ENCODE measurements at regions not wholly inside any gene's neighbourhood (a gene's known extent, or its start where the extent isn't known, plus 50 kb on each side); places are given as distances from the start of the nearest gene placed in this dataset.
"Not testable (repeated sequence)": the region's sequence is repeated elsewhere in the genome, so short reads cannot be mapped to it uniquely, and the experiment has no call there.

- peaks cover 12% of the 10 kb centered on the region for H3K27me3 Mint-ChIP-seq (ENCODE audit: low read depth)
- H3K4me3 Mint-ChIP-seq, result no peak overlapping the region
- no peaks in the 10 kb centered on the region for H3K36me3 Mint-ChIP-seq (ENCODE audit: low read depth)
- H3K27ac Mint-ChIP-seq, result no peak overlapping the region
- no peaks in the 10 kb centered on the region for H3K9me3 Mint-ChIP-seq
- intact Hi-C loops (cut with micrococcal nuclease), result loop anchor here (1.0 to 5.0 kb wide), 3 partner anchors 160 to 576 kb away; no protein-coding TSS in a partner anchor
- DNase-seq, result peak; percentile 79
- CTCF ChIA-PET, result interaction anchor here (0.7 to 2.3 kb wide), 9 partner anchors 8 to 825 kb away, joined by 3 to 10 read pairs (median 3); no protein-coding TSS in a partner anchor
- H3K4me1 Mint-ChIP-seq (ENCODE audit: low read depth), result no peaks in the 10 kb centered on the region
Observed at GRCh38 chr14:78022059-78022458, 148.1 kb upstream of the NRXN3 start.

GRCh38 chr14:78023112-78023511 lies 147.1 kb upstream of the NRXN3 start:
- CTCF ChIA-PET, result interaction anchor here (0.7 to 2.3 kb wide), 9 partner anchors 40 to 824 kb away, joined by 3 to 10 read pairs (median 3); no protein-coding TSS in a partner anchor

DNA sequence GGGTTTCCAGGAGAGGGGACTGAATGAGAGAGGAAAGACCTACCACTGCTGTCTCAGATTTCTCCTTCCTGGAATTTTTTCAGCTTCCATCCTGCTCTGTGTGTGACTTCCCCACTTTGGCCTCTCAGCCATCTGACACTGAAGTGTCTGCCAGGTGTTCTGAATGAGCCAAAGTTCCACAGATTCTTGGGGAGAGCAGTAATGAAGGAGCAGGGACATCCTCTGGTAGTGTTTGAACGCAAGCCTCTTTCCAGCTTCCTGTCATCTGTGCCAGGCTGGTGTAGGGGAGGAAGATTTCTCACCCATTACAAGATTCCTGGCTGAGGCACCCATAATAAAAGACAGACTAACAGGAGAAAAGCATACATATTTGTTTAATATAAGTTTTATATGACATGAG lies 141.7 kb upstream of the NRXN3 start:
- DNase-seq, result no peak
- CTCF ChIA-PET, result interaction anchor here (1.4 kb wide), 1 partner anchor 12 kb away, joined by 5 read pairs; no protein-coding TSS in a partner anchor
- no peak overlapping the region for H3K27ac Mint-ChIP-seq
- H3K36me3 Mint-ChIP-seq (ENCODE audit: low read depth), result no peaks in the 10 kb centered on the region
- intact Hi-C loops (cut with micrococcal nuclease), result no loop called here
- H3K9me3 Mint-ChIP-seq, result no peaks in the 10 kb centered on the region
- H3K4me3 Mint-ChIP-seq, result no peak overlapping the region
- no peaks in the 10 kb centered on the region for H3K4me1 Mint-ChIP-seq (ENCODE audit: low read depth)
- H3K27me3 Mint-ChIP-seq (ENCODE audit: low read depth), result peaks cover 15% of the 10 kb centered on the region

More at GRCh38 chr14:78023112-78023511, 147.1 kb upstream of the NRXN3 start:
- H3K27ac Mint-ChIP-seq, result no peak overlapping the region
- H3K27me3 Mint-ChIP-seq (ENCODE audit: low read depth), result peaks cover 15% of the 10 kb centered on the region
- H3K4me3 Mint-ChIP-seq, result no peak overlapping the region
- no peaks in the 10 kb centered on the region for H3K4me1 Mint-ChIP-seq (ENCODE audit: low read depth)
- no peaks in the 10 kb centered on the region for H3K9me3 Mint-ChIP-seq
- intact Hi-C loops (cut with micrococcal nuclease), result loop anchor here (5.0 kb wide), 1 partner anchor 161 kb away; no protein-coding TSS in a partner anchor
- no peaks in the 10 kb centered on the region for H3K36me3 Mint-ChIP-seq (ENCODE audit: low read depth)
- DNase-seq, result no peak

DNA sequence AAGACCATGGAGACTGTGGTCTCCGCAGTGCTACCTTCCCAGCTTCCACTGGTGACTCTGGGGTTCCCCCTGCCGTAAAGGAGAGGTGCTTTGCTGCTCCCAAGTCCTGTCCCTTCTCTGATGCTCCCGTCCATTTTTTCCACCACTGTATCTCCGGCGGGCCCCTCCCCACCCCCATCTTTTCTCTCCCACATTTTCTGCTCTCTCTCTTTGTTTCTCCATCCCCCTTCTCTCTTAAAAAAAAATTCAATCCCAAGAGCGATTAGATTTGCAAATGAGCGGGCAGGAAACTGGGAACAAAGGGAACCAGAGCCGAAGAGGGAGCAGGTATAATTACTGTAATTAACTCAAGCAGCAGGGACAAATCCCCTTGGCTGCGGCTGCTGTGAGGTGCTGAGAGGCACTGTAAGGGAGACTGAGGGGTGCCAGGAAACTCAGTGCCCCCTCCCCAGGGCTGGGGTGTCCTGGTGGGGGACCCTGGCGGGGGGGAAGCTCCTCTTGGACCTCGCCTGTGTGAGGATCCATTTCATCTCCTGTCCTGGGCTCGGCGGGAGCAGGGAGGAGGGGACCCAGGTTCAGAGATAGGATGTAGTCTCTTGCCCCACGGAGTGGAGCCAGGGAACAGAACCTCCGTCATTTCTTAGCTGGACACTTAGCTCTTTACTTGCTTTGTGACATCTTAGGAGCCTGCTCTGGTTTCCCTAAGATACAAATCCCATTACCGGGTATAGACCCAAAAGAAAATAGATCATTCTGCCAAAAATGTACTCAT lies 140.4 kb upstream of the NRXN3 start:
- intact Hi-C loops (cut with micrococcal nuclease), result no loop called here
- H3K27ac Mint-ChIP-seq, result no peak overlapping the region
- CTCF ChIA-PET, result interaction anchor here (0.7 kb wide), 1 partner anchor 35 kb away, joined by 3 read pairs; no protein-coding TSS in a partner anchor

DNA sequence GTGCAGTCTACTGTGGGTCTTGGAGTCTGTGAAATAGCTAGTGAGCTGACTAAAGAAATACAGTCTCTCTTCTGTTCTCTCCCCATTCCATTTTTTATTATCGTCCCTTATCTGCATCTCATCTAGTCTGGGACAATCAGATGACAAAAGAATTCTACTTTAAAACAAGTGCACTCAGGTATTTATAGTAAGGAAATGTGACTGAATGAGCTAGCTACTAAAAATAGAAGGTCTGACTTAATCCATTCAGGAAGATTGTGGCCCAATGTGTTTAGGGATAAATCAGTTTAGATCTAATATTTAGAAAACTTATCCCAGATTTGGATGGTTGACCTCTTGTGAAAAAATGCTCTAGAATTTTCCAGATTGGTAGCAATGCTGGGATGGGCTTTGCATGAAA lies 126.8 kb upstream of the NRXN3 start:
- Mint-ChIP-seq H3K4me1 (ENCODE audit: low read depth) (no peaks in the 10 kb centered on the region), H3K27ac (no peak overlapping the region), H3K9me3 (no peaks in the 10 kb centered on the region), H3K36me3 (ENCODE audit: low read depth) (no peaks in the 10 kb centered on the region), H3K27me3 (ENCODE audit: low read depth) (peaks cover 20% of the 10 kb centered on the region), H3K4me3 (no peak overlapping the region)
- CTCF ChIA-PET, result no interaction called here
- intact Hi-C loops (cut with micrococcal nuclease), result no loop called here
- no peak for DNase-seq

More for the DNA sequence above, 140.4 kb upstream of the NRXN3 start:
- H3K4me1 Mint-ChIP-seq (ENCODE audit: low read depth), result no peaks in the 10 kb centered on the region
- H3K36me3 Mint-ChIP-seq (ENCODE audit: low read depth), result no peaks in the 10 kb centered on the region
- no peak overlapping the region for H3K4me3 Mint-ChIP-seq
- H3K9me3 Mint-ChIP-seq, result no peaks in the 10 kb centered on the region
- peaks cover 15% of the 10 kb centered on the region for H3K27me3 Mint-ChIP-seq (ENCODE audit: low read depth)
- no peak for DNase-seq

- Mint-ChIP-seq H3K36me3 (ENCODE audit: low read depth) (no peaks in the 10 kb centered on the region), H3K27me3 (ENCODE audit: low read depth) (peaks cover 10% of the 10 kb centered on the region), H3K4me3 (no peak overlapping the region), H3K4me1 (ENCODE audit: low read depth) (no peaks in the 10 kb centered on the region), H3K9me3 (no peaks in the 10 kb centered on the region), H3K27ac (no peak overlapping the region)
- CTCF ChIA-PET, result no interaction called here
- intact Hi-C loops (cut with micrococcal nuclease), result no loop called here
- DNase-seq, result no peak
Observed at GRCh38 chr14:78048120-78048519, 122.1 kb upstream of the NRXN3 start.

- H3K27ac Mint-ChIP-seq; H3K27me3 Mint-ChIP-seq (ENCODE audit: low read depth); H3K36me3 Mint-ChIP-seq (ENCODE audit: low read depth); H3K9me3 Mint-ChIP-seq; H3K4me3 Mint-ChIP-seq; H3K4me1 Mint-ChIP-seq (ENCODE audit: low read depth); CTCF ChIA-PET; intact Hi-C loops (cut with micrococcal nuclease); DNase-seq: not testable (repeated sequence)
Observed at GRCh38 chr14:78056890-78057289, 113.3 kb upstream of the NRXN3 start.

DNA sequence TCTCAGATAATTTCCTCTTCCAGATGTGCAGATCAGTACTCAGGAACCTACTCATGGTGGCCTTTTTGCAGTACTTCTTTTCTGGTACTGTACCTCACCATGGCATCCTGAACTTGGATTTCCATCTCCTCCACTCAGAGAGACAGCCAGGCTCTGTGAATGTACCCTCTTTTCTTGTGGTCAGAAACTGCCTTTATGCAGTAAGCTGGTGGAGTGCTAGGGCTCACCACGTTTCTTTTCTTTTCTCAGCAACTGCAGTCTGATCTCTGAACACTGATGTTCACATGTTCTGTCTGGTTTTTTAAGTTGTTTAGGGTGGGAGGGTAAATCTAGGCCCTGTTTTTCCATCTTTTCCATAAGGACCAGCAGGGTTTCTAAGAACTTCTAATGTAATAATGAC lies 99.8 kb upstream of the NRXN3 start:
- H3K4me1 Mint-ChIP-seq (ENCODE audit: low read depth), result no peaks in the 10 kb centered on the region
- H3K9me3 Mint-ChIP-seq, result no peaks in the 10 kb centered on the region
- peaks cover 4% of the 10 kb centered on the region for H3K27me3 Mint-ChIP-seq (ENCODE audit: low read depth)
- intact Hi-C loops (cut with micrococcal nuclease), result no loop called here
- no peak for DNase-seq
- H3K36me3 Mint-ChIP-seq (ENCODE audit: low read depth), result no peaks in the 10 kb centered on the region
- no peak overlapping the region for H3K27ac Mint-ChIP-seq
- CTCF ChIA-PET, result interaction anchor here (0.6 kb wide), 1 partner anchor 106 kb away, joined by 3 read pairs; no protein-coding TSS in a partner anchor
- no peak overlapping the region for H3K4me3 Mint-ChIP-seq

- H3K27ac Mint-ChIP-seq, result no peak overlapping the region
- CTCF ChIA-PET, result interaction anchor here (0.6 kb wide), 1 partner anchor 105 kb away, joined by 3 read pairs; no protein-coding TSS in a partner anchor
- H3K4me1 Mint-ChIP-seq (ENCODE audit: low read depth), result no peaks in the 10 kb centered on the region
- no peak for DNase-seq
- intact Hi-C loops (cut with micrococcal nuclease), result no loop called here
- H3K27me3 Mint-ChIP-seq (ENCODE audit: low read depth), result peaks cover 4% of the 10 kb centered on the region
- H3K36me3 Mint-ChIP-seq (ENCODE audit: low read depth), result no peaks in the 10 kb centered on the region
- H3K4me3 Mint-ChIP-seq, result no peak overlapping the region
- H3K9me3 Mint-ChIP-seq, result no peaks in the 10 kb centered on the region
Observed at GRCh38 chr14:78071016-78071549, 99.1 kb upstream of the NRXN3 start.

- no peak overlapping the region for H3K27ac Mint-ChIP-seq
Observed at GRCh38 chr14:78073028-78073427, 97.1 kb upstream of the NRXN3 start.

GRCh38 chr14:78074561-78074960 lies 95.6 kb upstream of the NRXN3 start:
- CTCF ChIA-PET, result interaction anchor here (1.0 kb wide), 1 partner anchor 20 kb away, joined by 3 read pairs; no protein-coding TSS in a partner anchor
- Mint-ChIP-seq H3K9me3 (no peaks in the 10 kb centered on the region), H3K4me1 (ENCODE audit: low read depth) (no peaks in the 10 kb centered on the region), H3K4me3 (no peak overlapping the region), H3K36me3 (ENCODE audit: low read depth) (no peaks in the 10 kb centered on the region), H3K27me3 (ENCODE audit: low read depth) (peaks cover 4% of the 10 kb centered on the region), H3K27ac (no peak overlapping the region)
- intact Hi-C loops (cut with micrococcal nuclease), result no loop called here
- DNase-seq, result no peak

More at GRCh38 chr14:78073028-78073427, 97.1 kb upstream of the NRXN3 start:
- Mint-ChIP-seq H3K4me1 (ENCODE audit: low read depth) (no peaks in the 10 kb centered on the region), H3K4me3 (no peak overlapping the region), H3K36me3 (ENCODE audit: low read depth) (no peaks in the 10 kb centered on the region), H3K27me3 (ENCODE audit: low read depth) (peaks cover 4% of the 10 kb centered on the region), H3K9me3 (no peaks in the 10 kb centered on the region)
- DNase-seq, result no peak
- CTCF ChIA-PET, result no interaction called here
- intact Hi-C loops (cut with micrococcal nuclease), result no loop called here

DNA sequence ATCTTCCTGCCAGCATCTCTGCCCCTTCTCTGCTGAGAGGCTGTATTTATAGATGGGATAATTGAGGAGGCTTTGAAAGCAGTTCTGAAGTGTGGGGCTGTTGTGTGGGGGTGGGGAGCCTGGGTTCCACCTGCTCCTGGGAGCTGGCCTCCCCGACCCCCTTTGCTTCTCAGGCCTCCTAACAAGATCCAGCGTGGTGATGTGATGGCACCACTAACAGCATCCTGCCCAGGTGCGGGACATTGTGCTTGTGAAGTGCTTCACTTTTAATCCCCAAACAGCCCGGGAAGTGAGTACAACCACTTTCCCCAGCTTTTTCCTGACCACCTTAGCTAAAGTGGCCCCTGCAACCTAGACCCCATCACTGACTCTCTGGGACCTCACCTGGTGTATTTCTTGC lies 95.1 kb upstream of the NRXN3 start:
- Mint-ChIP-seq H3K27me3 (ENCODE audit: low read depth) (peaks cover 4% of the 10 kb centered on the region), H3K4me3 (no peak overlapping the region), H3K9me3 (no peaks in the 10 kb centered on the region), H3K4me1 (ENCODE audit: low read depth) (no peaks in the 10 kb centered on the region), H3K27ac (no peak overlapping the region), H3K36me3 (ENCODE audit: low read depth) (no peaks in the 10 kb centered on the region)
- CTCF ChIA-PET, result interaction anchor here (0.6 kb wide), 1 partner anchor 579 kb away, joined by 3 read pairs; no protein-coding TSS in a partner anchor
- DNase-seq, result no peak
- intact Hi-C loops (cut with micrococcal nuclease), result no loop called here

Data from activated naive CD4-positive, alpha-beta T cell treated with anti-CD3 and anti-CD28 coated beads for 36 hours (primary cell).